HL-60 (cell line): ENCODE measurements at regions not wholly inside any gene's neighbourhood (a gene's known extent, or its start where the extent isn't known, plus 50 kb on each side); places are given as distances from the start of the nearest gene placed in this dataset.

Experiments used
- DNase-seq, 2 experiments: peaks; one replicate each; pipeline ENCODE4 v3.0.0-alpha.2; 2010 to 2020; ENCODE audit warnings: low read depth in 1 of 2, low spot score in 1 of 2
- H3K27ac ChIP-seq: fragments of 250-450 bp; sonication (Bioruptor Pico); replicated peaks from 2 replicates; pipeline ENCODE4 v1.5.1; 2020; ENCODE audit warnings: mild to moderate bottlenecking, moderate library complexity
- H3K27me3 ChIP-seq: fragments of 250-450 bp; sonication (Bioruptor Pico); 2 replicates; pipeline ENCODE4 v1.5.1; 2021; ENCODE audit warnings: mild to moderate bottlenecking, moderate library complexity; ENCODE audit not compliant: insufficient read depth, poor library complexity, severe bottlenecking
- H3K4me3 ChIP-seq: replicated peaks from 2 replicates; pipeline ENCODE4 v1.5.1; 2011; ENCODE audit warnings: mild to moderate bottlenecking, control low read depth, low read length; ENCODE audit not compliant: insufficient read depth
- GABPA ChIP-seq: IDR thresholded peaks from 2 replicates; pipeline ENCODE4 v1.6.1; 2012; ENCODE audit warnings: low read depth
- POLR2AphosphoS5 ChIP-seq: IDR thresholded peaks from 2 replicates; pipeline ENCODE4 v1.6.1; 2012; ENCODE audit warnings: low read depth
- SPI1 ChIP-seq: IDR thresholded peaks from 2 replicates; pipeline ENCODE4 v1.6.1; 2012; ENCODE audit warnings: low read depth, mild to moderate bottlenecking, borderline replicate concordance
- TF ChIP-seq, protein P1 (sequence below): IDR thresholded peaks from 2 replicates; pipeline ENCODE4 v1.6.1; 2012; ENCODE audit warnings: low read depth; ENCODE audit not compliant: insufficient replicate concordance
- TF ChIP-seq, protein P2 (sequence below): IDR thresholded peaks from one replicate; pipeline ENCODE4 v1.5.1; 2011; ENCODE audit warnings: low read length, control low read depth, inconsistent platforms; ENCODE audit not compliant: insufficient read depth

DNA sequence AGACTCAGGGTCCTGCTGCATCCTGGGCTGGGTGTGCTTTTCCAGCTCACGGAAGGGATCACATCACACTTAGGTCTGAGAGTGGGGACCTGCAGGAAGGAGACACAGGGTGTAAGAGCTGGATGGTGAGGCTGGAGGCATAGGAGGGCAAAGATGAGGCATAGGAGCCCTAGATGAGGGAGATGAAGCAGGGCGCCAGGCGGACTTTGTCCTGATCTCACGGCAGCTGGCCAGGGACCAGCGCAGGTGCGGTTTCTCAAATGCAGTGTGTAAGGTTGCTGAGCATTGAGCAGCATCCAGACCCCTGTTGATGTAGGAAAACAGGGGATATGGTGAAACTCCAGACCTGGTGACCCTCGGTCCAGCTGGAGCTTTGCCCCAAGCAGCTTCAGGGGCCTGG is 156.5 kb downstream of the PSAT1 start:
- H3K27me3 ChIP-seq, result no peaks in the 10 kb centered on the region
- DNase-seq, result no peak

DNA sequence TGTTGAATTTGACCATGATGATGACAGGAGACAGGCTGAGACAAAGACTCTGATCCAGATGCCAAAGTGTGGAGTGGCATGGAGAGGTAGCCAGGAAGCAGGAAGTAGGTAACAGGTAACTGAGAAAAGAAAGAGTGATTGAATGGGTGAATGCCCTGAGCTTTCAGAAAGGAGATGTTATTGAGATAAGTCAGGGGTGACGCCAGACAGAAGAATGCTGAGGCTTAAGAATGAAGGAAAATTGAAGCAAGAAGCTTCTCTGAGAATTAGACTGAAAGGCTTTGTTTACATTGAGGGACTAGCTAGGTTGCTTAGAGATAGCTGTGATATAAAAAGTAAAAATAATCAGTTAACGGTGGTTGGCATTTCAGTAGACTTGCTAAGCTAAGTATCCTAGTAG is 165.7 kb downstream of the PSAT1 start:
- H3K27ac ChIP-seq, result no peak overlapping the region
- no peak for TF ChIP-seq SPI1
- TF ChIP-seq, protein P1, sequence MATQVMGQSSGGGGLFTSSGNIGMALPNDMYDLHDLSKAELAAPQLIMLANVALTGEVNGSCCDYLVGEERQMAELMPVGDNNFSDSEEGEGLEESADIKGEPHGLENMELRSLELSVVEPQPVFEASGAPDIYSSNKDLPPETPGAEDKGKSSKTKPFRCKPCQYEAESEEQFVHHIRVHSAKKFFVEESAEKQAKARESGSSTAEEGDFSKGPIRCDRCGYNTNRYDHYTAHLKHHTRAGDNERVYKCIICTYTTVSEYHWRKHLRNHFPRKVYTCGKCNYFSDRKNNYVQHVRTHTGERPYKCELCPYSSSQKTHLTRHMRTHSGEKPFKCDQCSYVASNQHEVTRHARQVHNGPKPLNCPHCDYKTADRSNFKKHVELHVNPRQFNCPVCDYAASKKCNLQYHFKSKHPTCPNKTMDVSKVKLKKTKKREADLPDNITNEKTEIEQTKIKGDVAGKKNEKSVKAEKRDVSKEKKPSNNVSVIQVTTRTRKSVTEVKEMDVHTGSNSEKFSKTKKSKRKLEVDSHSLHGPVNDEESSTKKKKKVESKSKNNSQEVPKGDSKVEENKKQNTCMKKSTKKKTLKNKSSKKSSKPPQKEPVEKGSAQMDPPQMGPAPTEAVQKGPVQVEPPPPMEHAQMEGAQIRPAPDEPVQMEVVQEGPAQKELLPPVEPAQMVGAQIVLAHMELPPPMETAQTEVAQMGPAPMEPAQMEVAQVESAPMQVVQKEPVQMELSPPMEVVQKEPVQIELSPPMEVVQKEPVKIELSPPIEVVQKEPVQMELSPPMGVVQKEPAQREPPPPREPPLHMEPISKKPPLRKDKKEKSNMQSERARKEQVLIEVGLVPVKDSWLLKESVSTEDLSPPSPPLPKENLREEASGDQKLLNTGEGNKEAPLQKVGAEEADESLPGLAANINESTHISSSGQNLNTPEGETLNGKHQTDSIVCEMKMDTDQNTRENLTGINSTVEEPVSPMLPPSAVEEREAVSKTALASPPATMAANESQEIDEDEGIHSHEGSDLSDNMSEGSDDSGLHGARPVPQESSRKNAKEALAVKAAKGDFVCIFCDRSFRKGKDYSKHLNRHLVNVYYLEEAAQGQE, result no peak
- no peak for TF ChIP-seq POLR2AphosphoS5
- no peak for TF ChIP-seq GABPA
- TF ChIP-seq, protein P2, sequence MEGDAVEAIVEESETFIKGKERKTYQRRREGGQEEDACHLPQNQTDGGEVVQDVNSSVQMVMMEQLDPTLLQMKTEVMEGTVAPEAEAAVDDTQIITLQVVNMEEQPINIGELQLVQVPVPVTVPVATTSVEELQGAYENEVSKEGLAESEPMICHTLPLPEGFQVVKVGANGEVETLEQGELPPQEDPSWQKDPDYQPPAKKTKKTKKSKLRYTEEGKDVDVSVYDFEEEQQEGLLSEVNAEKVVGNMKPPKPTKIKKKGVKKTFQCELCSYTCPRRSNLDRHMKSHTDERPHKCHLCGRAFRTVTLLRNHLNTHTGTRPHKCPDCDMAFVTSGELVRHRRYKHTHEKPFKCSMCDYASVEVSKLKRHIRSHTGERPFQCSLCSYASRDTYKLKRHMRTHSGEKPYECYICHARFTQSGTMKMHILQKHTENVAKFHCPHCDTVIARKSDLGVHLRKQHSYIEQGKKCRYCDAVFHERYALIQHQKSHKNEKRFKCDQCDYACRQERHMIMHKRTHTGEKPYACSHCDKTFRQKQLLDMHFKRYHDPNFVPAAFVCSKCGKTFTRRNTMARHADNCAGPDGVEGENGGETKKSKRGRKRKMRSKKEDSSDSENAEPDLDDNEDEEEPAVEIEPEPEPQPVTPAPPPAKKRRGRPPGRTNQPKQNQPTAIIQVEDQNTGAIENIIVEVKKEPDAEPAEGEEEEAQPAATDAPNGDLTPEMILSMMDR, result no peak
- H3K27me3 ChIP-seq, result no peaks in the 10 kb centered on the region
- H3K4me3 ChIP-seq, result no peak overlapping the region
- DNase-seq, result no peak

More for the DNA sequence above, 156.5 kb downstream of the PSAT1 start:
- H3K4me3 ChIP-seq, result no peak overlapping the region
- H3K27ac ChIP-seq, result no peak overlapping the region
- TF ChIP-seq GABPA (no peak), SPI1 (no peak), POLR2AphosphoS5 (no peak)
- TF ChIP-seq, protein P2, result no peak
- TF ChIP-seq, protein P1, result no peak

DNA sequence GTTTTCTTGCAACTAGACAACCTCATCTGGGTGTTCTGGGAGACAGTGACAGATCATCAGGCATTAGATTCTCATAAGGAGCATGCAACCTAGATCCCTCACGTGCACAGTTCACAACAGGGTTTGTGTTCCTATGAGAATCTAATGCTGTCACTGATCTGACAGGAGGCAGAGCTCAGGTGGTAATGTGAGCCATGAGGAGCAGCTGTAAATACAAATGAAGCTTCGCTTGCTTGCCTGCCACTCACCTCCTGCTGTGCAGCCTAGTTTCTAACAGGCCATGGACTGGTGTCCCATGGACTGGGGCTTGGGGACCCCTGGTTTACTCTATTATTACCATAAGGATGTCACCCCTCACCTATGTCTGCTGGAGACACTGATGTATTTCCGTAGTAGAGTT is 166.8 kb downstream of the PSAT1 start:
- Histone ChIP-seq H3K27ac (no peak overlapping the region), H3K4me3 (no peak overlapping the region), H3K27me3 (no peaks in the 10 kb centered on the region)
- DNase-seq, result no peak
- TF ChIP-seq, protein P1, result no peak
- TF ChIP-seq POLR2AphosphoS5 (no peak), SPI1 (no peak), GABPA (no peak)
- TF ChIP-seq, protein P2, result no peak
